Lung (tissue), 11 donors: ENCODE measurements at regions not wholly inside any gene's neighbourhood (a gene's known extent, or its start where the extent isn't known, plus 50 kb on each side); places are given as distances from the start of the nearest gene placed in this dataset.
A peak's percentile ranks its signal among the peaks of the same experiment; 100 is the strongest.

Experiments used
- ATAC-seq: fragments of 200-7000 bp; cut with Tn5 transposase; one replicate; pipeline ENCODE4 v1.9.1; 2020; ENCODE audit warnings: moderate number of reproducible peaks; ENCODE audit not compliant: insufficient read depth, low FRiP score
- DNase-seq, 3 donors: peaks; one replicate each; pipeline ENCODE4 v3.0.0-alpha.2; 2013 to 2017
- H3K27ac ChIP-seq, 2 donors: one replicate each; pipeline ENCODE4 v1.5.1; 2013; ENCODE audit warnings: mild to moderate bottlenecking in 2 of 2, moderate library complexity in 2 of 2, control low read depth in 1 of 2, inconsistent platforms in 1 of 2, low read depth in 1 of 2, low read length in 1 of 2
- H3K27me3 ChIP-seq, 3 donors: one replicate each; pipeline ENCODE4 v1.5.1; 2013; ENCODE audit warnings: low read length in 2 of 3; ENCODE audit not compliant: control insufficient read depth in 3 of 3, insufficient read depth in 3 of 3
- H3K36me3 ChIP-seq, 4 donors: one replicate each; pipeline ENCODE4 v1.5.1; 2013; ENCODE audit warnings: low read length in 4 of 4, mild to moderate bottlenecking in 1 of 4, moderate library complexity in 1 of 4; ENCODE audit not compliant: control insufficient read depth in 4 of 4, insufficient read depth in 4 of 4
- H3K4me1 ChIP-seq, 5 donors: one replicate each; pipeline ENCODE4 v1.5.1; 2013; ENCODE audit warnings: low read length in 5 of 5, mild to moderate bottlenecking in 2 of 5, moderate library complexity in 1 of 5; ENCODE audit not compliant: control insufficient read depth in 5 of 5, insufficient read depth in 5 of 5
- H3K4me3 ChIP-seq: one replicate; pipeline ENCODE4 v1.5.1; 2013; ENCODE audit warnings: mild to moderate bottlenecking, control low read depth, moderate library complexity
- H3K9ac ChIP-seq, 2 donors: one replicate each; pipeline ENCODE4 v1.5.1; 2013; ENCODE audit warnings: low read length in 2 of 2, control low read depth in 1 of 2; ENCODE audit not compliant: insufficient read depth in 1 of 2
- H3K9me3 ChIP-seq, 4 donors: one replicate each; pipeline ENCODE4 v1.5.1; 2013; ENCODE audit warnings: low read length in 3 of 4, mild to moderate bottlenecking in 1 of 4, moderate library complexity in 1 of 4; ENCODE audit not compliant: control insufficient read depth in 4 of 4, insufficient read depth in 3 of 4
- WGBS, 2 donors: extraction: QIAGEN DNeasy Blood & Tissue Kit; methylation state at CpG; one replicate each; pipeline ENCODE4 v1.1.7; 2013; 5-methylcytosine and 5-hydroxymethylcytosine counted together
- TF ChIP-seq, protein P1 (sequence below): IDR thresholded peaks from 2 replicates; pipeline ENCODE4 v1.5.1; 2012; ENCODE audit warnings: mild to moderate bottlenecking; ENCODE audit errors: control extremely low read depth, extremely low read depth
- donor health status: control.
- donor health status: control.
- donor health status: Bipolar disorder and iron deficiency.
- donor health status: healthy.
- donor health status: DM: yes; HTN: yes; CAD: no.

DNA sequence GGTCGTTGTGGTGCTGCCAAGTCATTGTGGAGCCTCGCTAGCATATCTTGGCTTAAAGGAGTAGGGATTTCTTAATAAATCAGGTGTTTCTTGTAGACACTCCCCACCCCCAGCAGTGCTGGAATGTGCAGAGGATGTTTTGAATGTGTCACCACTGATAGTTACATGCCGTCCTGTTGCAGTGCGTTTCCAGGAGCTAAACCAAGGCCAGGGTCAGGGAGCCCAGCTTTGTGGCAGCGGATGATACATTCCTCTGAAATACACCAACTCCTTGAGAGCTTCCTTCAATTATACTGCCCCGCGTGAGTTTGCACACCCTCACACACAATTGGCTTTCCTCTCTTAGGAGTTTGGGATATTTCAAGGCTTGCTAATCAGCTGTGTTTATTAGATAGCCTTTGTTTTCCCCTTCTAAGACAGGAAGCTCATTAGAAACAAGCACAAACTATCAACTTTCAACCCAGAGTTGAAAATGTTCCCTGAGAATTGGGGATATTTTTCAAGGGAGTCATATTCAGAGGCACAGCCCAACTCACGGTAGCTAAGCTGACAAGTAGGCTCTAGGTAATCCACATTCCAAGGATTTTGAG lies 154.9 kb downstream of the C12orf75 start:
- Histone ChIP-seq H3K4me3 (no peak overlapping the region), H3K9me3 (no peaks in the 10 kb centered on the region), H3K27ac (peak overlapping the region in 1 of 2 donors; percentile 75), H3K9ac (no peak overlapping the region), H3K27me3 (no peaks in the 10 kb centered on the region), H3K4me1 (no peaks in the 10 kb centered on the region), H3K36me3 (no peaks in the 10 kb centered on the region)
- DNase-seq (peak in 1 of 3 donors; percentile 36), ATAC-seq (peak; percentile 35)
- 65 to 67% methylated on average over 8 of the region's 8 CpGs for WGBS, 2 donors
- TF ChIP-seq, protein P1, sequence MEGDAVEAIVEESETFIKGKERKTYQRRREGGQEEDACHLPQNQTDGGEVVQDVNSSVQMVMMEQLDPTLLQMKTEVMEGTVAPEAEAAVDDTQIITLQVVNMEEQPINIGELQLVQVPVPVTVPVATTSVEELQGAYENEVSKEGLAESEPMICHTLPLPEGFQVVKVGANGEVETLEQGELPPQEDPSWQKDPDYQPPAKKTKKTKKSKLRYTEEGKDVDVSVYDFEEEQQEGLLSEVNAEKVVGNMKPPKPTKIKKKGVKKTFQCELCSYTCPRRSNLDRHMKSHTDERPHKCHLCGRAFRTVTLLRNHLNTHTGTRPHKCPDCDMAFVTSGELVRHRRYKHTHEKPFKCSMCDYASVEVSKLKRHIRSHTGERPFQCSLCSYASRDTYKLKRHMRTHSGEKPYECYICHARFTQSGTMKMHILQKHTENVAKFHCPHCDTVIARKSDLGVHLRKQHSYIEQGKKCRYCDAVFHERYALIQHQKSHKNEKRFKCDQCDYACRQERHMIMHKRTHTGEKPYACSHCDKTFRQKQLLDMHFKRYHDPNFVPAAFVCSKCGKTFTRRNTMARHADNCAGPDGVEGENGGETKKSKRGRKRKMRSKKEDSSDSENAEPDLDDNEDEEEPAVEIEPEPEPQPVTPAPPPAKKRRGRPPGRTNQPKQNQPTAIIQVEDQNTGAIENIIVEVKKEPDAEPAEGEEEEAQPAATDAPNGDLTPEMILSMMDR, result no peak

GRCh38 chr12:105485921-105486320 lies 155.4 kb downstream of the C12orf75 start:
- Histone ChIP-seq H3K4me3 (no peak overlapping the region), H3K9me3 (no peaks in the 10 kb centered on the region), H3K9ac (no peak overlapping the region), H3K27ac (peak overlapping the region; percentile 33 to 75), H3K36me3 (no peaks in the 10 kb centered on the region), H3K4me1 (no peaks in the 10 kb centered on the region), H3K27me3 (no peaks in the 10 kb centered on the region)
- WGBS, 2 donors, result 87 to 89% methylated on average over 3 of the region's 3 CpGs
- TF ChIP-seq, protein P1, result no peak
- DNase-seq (no peak), ATAC-seq (no peak)

- peak; percentile 23 for ATAC-seq
- Histone ChIP-seq H3K4me1 (no peaks in the 10 kb centered on the region), H3K27me3 (no peaks in the 10 kb centered on the region), H3K27ac (no peak overlapping the region), H3K9ac (no peak overlapping the region), H3K36me3 (no peaks in the 10 kb centered on the region), H3K4me3 (no peak overlapping the region), H3K9me3 (no peaks in the 10 kb centered on the region)
- TF ChIP-seq, protein P1, result no peak
- WGBS, 2 donors, result 77 to 92% methylated on average over 6 of the region's 6 CpGs
- DNase-seq, result no peak
Measured at GRCh38 chr12:105487963-105488362, 157.5 kb downstream of the C12orf75 start.
